HepG2 (cell line): ENCODE measurements at regions not wholly inside any gene's neighbourhood (a gene's known extent, or its start where the extent isn't known, plus 50 kb on each side); places are given as distances from the start of the nearest gene placed in this dataset.

Source experiments
- CEBPZ ChIP-seq: IDR thresholded peaks from 2 replicates; pipeline ENCODE4 v1.6.1; 2012; ENCODE audit warnings: low read length, improper control_type of control experiment
- NCOA1 ChIP-seq: sonication (generic); formaldehyde crosslinking; IDR thresholded peaks from 2 replicates; pipeline ENCODE4 v1.9.0; 2021; ENCODE audit warnings: missing genetic modification reagents
- NR2F2 ChIP-seq: IDR thresholded peaks from 2 replicates; pipeline ENCODE4 v1.6.1; 2012; ENCODE audit warnings: low read depth, inconsistent platforms, borderline replicate concordance
- RERE ChIP-seq: IDR thresholded peaks from 2 replicates; pipeline ENCODE4 v1.6.1; 2016; ENCODE audit warnings: low read depth, missing genetic modification reagents, missing compliant biosample characterization
- REXO4 ChIP-seq: sonication (generic); formaldehyde crosslinking; IDR thresholded peaks from 2 replicates; pipeline ENCODE4 v1.8.0; 2022; ENCODE audit warnings: missing genetic modification reagents, mild to moderate bottlenecking, borderline replicate concordance
- ZBTB4 ChIP-seq: sonication (generic); formaldehyde crosslinking; IDR thresholded peaks from 2 replicates; pipeline ENCODE4 v1.4.0; 2020; ENCODE audit warnings: missing genetic modification reagents, mild to moderate bottlenecking, borderline replicate concordance
- ZNF773 ChIP-seq: sonication (generic); formaldehyde crosslinking; IDR thresholded peaks from 2 replicates; pipeline ENCODE4 v1.4.0; 2020; ENCODE audit warnings: missing genetic modification reagents, borderline replicate concordance

- TF ChIP-seq REXO4 (no peak), RERE (CRISPR knock-in tag) (no peak), NCOA1 (CRISPR knock-in tag) (no peak), NR2F2 (no peak), ZBTB4 (CRISPR knock-in tag) (no peak), CEBPZ (no peak), ZNF773 (CRISPR knock-in tag) (no peak)
These were observed 128.8 kb upstream of the TRIB2 start (continued) for GRCh38 chr2:12587729-12588522.
